Ectodermal cell (in vitro differentiated cells): ENCODE measurements at regions not wholly inside any gene's neighbourhood (a gene's known extent, or its start where the extent isn't known, plus 50 kb on each side); places are given as distances from the start of the nearest gene placed in this dataset.

Source experiments
- H3K27ac ChIP-seq: 2 replicates; pipeline ENCODE4 v1.7.0; 2013; ENCODE audit warnings: mild to moderate bottlenecking, low read depth, low read length; ENCODE audit not compliant: insufficient read depth, poor library complexity, severe bottlenecking
- H3K27me3 ChIP-seq: 2 replicates; pipeline ENCODE4 v1.7.0; 2013; ENCODE audit warnings: mild to moderate bottlenecking, low read length; ENCODE audit not compliant: insufficient read depth, control insufficient read depth, poor library complexity, severe bottlenecking
- H3K36me3 ChIP-seq: one replicate; pipeline ENCODE4 v1.7.0; 2013; ENCODE audit warnings: low read length; ENCODE audit not compliant: control insufficient read depth, insufficient read depth
- H3K4me1 ChIP-seq: one replicate; pipeline ENCODE4 v1.7.0; 2013; ENCODE audit warnings: low read length; ENCODE audit not compliant: control insufficient read depth, insufficient read depth
- H3K4me3 ChIP-seq: 2 replicates; pipeline ENCODE4 v1.7.0; 2013; ENCODE audit warnings: low read depth, low read length, control low read depth; ENCODE audit not compliant: insufficient read depth
- H3K9me3 ChIP-seq: 2 replicates; pipeline ENCODE4 v1.7.0; 2013; ENCODE audit warnings: mild to moderate bottlenecking, low read length, moderate library complexity; ENCODE audit not compliant: control insufficient read depth
- WGBS, 2 experiments: methylation state at CpG; one replicate each; pipeline ENCODE4 v1.1.7; 2013; ENCODE audit warnings: missing lambda C conversion rate in 2 of 2; 5-methylcytosine and 5-hydroxymethylcytosine counted together

DNA sequence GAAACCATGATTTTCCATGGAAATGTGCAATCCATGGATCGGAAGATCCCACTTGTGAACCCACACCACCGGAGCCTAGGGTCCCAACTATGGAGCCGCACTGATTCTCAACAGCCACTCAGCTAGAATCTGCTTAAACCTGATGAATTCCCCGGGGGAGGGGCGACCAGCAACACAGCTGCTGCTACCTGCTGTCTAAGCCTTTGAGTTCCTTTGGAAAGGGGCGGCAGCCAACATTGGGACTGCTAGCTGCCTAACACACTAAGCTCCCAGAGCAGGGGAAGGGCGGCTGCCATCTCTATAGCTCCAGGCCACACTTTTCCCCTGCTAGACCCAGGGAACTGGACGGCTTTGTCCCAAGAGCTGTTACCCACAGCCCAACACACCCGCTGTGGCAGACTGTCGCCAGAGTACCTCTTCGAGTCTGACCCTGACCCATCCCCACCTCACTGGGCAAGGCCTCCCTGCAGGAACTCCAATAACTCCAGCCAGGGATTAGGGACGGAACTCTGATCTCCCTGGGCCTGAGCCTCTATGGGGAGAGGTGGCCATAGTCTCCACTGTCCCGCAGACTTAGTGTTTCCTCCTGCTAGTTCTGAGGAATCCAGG lies 205.8 kb upstream of the SLC16A7 start:
- Histone ChIP-seq H3K36me3 (no peaks in the 10 kb centered on the region), H3K27me3 (no peaks in the 10 kb centered on the region), H3K27ac (no peak overlapping the region), H3K9me3 (no peaks in the 10 kb centered on the region), H3K4me1 (no peaks in the 10 kb centered on the region), H3K4me3 (no peak overlapping the region)
- 81 to 85% methylated on average over 13 of the region's 13 CpGs for WGBS, 2 experiments

DNA sequence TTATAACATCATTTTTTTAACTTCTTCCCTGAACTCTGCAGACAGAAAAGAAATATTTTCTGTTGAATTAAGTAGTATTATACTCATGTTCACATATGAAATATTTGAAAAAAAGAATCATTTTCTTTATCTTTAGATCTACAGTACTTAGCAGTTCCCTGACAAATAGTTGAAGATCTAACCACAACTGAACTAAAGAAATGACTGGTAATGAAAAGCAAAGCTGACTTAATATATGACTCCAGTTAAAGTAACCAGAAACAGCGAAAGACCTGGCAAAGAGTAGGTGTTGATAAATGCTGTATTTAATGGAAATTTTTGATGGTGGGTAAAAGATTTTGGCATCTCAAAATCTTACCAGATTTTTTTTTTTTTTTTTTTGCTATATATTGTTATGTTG lies 207.1 kb upstream of the SLC16A7 start:
- 94% methylated on average over 1 of the region's 1 CpG for WGBS, 2 experiments
- Histone ChIP-seq H3K9me3 (no peaks in the 10 kb centered on the region), H3K36me3 (no peaks in the 10 kb centered on the region), H3K4me1 (no peaks in the 10 kb centered on the region), H3K27me3 (no peaks in the 10 kb centered on the region), H3K27ac (no peak overlapping the region), H3K4me3 (no peak overlapping the region)

DNA sequence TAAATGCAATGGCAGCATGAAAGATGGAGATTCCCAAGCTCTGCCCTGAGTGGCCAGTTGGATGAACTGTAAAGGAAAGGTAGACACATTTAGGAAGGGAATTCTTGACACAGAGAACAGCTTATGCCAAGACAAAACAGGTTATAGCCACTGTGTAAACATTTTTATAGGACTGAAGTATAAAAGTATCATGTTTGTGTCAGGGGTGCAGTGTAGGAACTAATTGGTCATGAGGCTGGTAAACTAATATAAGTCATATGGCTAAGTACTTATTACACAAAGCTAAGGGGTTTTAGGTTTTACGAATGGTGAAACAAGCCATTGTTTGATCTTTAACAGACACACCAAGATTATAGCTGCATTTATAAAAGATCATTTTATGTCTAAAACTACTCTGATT lies 207.7 kb upstream of the SLC16A7 start:
- Histone ChIP-seq H3K36me3 (no peaks in the 10 kb centered on the region), H3K27ac (no peak overlapping the region), H3K9me3 (no peaks in the 10 kb centered on the region), H3K4me1 (no peaks in the 10 kb centered on the region), H3K4me3 (no peak overlapping the region), H3K27me3 (no peaks in the 10 kb centered on the region)
- 90% methylated on average over 1 of the region's 1 CpG; no CpG with 5 or more reads in 1 of the 2 experiments for WGBS, 2 experiments

DNA sequence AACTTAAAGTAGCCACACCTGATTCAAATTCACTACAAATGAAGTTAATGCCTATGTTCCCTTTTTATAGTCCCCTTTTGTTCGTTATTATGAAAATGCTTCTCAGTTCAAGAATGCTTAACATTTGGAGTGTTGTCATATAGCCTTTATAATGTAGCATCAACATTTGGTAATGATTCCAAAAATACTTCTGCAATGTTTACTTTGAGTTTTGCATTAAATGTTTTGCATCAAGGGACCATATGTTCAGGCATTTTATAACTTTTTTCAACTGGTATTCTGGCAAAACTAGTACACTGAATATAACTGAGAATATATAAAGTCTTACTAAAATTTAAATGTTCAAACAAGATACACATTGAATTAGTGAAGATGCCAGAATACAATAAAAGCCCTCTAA lies 209.6 kb upstream of the SLC16A7 start:
- no peaks in the 10 kb centered on the region for H3K27me3 ChIP-seq
- WGBS, 2 experiments = 100% methylated on average over 1 of the region's 1 CpG; no CpG with 5 or more reads in 1 of the 2 experiments
- no peaks in the 10 kb centered on the region for H3K9me3 ChIP-seq
- no peaks in the 10 kb centered on the region for H3K36me3 ChIP-seq
- no peak overlapping the region for H3K27ac ChIP-seq
- H3K4me1 ChIP-seq = no peaks in the 10 kb centered on the region
- H3K4me3 ChIP-seq = no peak overlapping the region

DNA sequence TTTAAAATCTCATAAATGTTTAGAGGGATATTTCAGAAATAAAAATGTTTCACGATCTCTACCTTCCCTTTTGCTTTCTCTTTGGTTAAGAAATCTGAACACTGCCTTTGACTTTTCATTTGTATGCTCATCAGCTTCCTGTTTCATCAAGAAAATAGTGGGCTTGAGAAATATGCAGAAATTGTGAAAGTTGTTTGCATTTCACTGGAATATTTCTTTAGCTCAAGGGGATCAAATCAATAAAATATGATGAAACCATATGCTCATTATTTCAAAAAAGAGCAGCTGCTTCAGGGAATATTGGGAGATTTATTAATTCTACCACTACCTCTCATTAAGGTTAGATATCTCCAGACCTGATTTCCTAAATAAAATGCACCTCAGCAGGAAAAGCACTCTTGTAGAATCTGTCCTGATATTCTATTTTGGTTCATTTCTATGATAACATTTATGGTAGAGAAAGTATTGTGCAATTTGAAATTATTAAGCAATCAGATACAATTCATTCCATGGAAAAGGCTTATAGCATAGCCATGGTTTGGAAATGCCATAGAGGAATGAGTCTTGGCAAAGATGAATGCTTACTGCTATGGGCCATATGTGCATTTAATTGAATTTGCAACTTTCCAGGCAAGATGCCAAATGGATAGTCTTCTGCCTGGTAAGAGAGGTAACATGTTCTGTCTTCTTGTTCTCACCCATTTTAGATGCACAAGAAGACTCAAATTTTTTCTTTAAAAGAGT lies 212.6 kb upstream of the SLC16A7 start:
- no peak overlapping the region for H3K27ac ChIP-seq
- WGBS, 2 experiments = 91 to 100% methylated on average over 1 of the region's 1 CpG

DNA sequence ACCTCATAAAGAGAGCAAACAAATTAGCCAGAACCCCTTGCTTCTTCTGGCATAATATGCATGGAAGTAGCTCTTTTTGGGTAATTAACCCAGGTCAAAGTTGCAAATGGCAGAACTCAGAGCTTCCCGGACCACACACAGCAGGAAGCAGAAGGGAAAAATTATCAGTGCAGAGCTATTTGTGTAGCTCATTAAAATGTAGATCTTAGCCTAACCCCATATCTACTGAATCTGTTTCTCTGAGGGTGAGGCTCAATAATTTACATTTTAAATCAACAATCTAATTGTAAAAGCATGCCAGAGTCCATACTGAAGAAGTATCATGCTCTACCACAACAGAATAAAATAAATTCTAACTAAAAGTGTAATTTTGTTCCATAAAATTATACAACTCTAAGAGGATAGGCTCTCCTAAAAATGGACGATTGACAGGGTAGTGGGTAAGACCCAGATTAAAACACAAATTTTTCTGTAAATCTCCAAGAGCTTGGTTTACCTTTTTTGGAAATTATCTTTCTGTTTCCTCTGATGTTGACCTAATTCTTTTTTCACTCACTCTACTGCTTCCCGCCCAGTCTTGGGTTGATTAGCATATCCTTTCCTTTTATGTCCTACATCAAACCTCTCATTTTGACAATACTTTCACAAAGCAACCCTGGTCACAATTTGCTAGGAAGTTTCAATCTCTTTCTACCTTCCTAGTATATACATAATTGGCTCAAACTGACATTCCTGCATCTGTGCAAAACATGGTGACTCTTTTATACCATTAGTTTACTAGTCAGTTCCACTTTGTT lies 213.3 kb upstream of the SLC16A7 start:
- Histone ChIP-seq H3K4me3 (no peak overlapping the region), H3K4me1 (no peaks in the 10 kb centered on the region), H3K27me3 (no peaks in the 10 kb centered on the region), H3K27ac (no peak overlapping the region), H3K36me3 (no peaks in the 10 kb centered on the region), H3K9me3 (no peaks in the 10 kb centered on the region)
- 63 to 67% methylated on average over 3 of the region's 3 CpGs for WGBS, 2 experiments

More for the DNA sequence above, 212.6 kb upstream of the SLC16A7 start:
- Histone ChIP-seq H3K4me3 (no peak overlapping the region), H3K36me3 (no peaks in the 10 kb centered on the region), H3K9me3 (no peaks in the 10 kb centered on the region), H3K27me3 (no peaks in the 10 kb centered on the region), H3K4me1 (no peaks in the 10 kb centered on the region)

DNA sequence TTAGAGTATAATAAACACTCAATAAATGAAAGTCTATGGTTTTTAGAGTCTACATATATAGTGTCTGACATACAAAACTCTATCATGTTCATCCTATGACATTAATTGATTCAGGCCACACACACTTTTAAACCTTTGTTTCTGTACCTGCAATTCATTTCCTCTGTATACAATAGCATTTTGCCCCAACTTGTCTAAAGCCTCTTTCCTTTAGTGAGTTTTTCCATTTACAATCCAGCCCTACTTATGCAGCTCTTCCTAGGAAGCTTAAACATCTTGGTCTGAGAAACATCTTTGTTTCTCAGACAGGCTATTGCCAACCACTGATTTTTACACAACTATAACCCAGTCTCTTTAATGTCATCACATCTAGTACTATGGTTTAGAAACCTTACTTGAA lies 214.7 kb upstream of the SLC16A7 start:
- Histone ChIP-seq H3K27ac (no peak overlapping the region), H3K27me3 (no peaks in the 10 kb centered on the region), H3K9me3 (no peaks in the 10 kb centered on the region), H3K4me1 (no peaks in the 10 kb centered on the region), H3K36me3 (no peaks in the 10 kb centered on the region), H3K4me3 (no peak overlapping the region)

DNA sequence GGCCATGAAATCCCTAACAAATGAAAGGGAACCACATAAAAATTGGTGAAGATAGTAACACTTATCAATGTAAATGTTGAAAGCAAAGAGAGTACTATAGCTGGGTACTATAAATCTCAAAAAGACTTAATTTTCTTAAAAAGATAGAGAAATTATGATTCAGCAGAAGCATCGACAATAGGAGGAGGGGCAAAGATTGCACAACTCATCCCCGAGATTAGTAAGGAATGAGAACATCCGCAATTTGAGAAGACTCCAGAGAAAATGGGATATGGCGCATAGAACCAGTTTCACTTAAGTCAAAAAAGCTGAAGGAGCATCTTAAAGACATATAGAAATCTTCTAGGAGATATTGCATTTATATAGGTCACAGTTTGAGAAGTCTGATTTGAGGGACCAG lies 220.2 kb upstream of the SLC16A7 start:
- no peaks in the 10 kb centered on the region for H3K36me3 ChIP-seq
- no peaks in the 10 kb centered on the region for H3K9me3 ChIP-seq
- no peak overlapping the region for H3K27ac ChIP-seq
- H3K4me1 ChIP-seq = no peaks in the 10 kb centered on the region
- H3K4me3 ChIP-seq = no peak overlapping the region
- no peaks in the 10 kb centered on the region for H3K27me3 ChIP-seq
- 93 to 96% methylated on average over 4 of the region's 4 CpGs for WGBS, 2 experiments

DNA sequence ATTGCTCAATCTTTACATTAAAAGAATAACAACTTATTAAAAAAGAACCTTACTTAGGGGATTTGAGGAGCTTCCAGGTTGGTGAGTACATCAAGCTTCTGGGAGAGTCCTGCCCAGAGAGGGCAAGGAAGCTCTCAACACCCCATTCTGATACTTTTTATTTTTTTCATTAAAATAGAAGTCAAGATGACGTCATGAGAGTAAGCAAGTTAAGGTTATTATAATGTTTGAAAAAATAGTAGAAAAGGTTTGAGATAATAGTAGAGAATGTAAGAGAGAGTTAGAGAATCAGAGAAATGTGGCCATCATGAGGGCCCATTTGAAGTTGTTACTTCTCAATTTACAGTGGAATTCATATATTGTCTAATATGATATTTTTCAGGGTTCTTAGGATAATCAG lies 221.0 kb upstream of the SLC16A7 start:
- WGBS, 2 experiments = 88 to 100% methylated on average over 1 of the region's 1 CpG
- Histone ChIP-seq H3K36me3 (no peaks in the 10 kb centered on the region), H3K4me3 (no peak overlapping the region), H3K27me3 (no peaks in the 10 kb centered on the region), H3K4me1 (no peaks in the 10 kb centered on the region), H3K9me3 (no peaks in the 10 kb centered on the region), H3K27ac (no peak overlapping the region)

DNA sequence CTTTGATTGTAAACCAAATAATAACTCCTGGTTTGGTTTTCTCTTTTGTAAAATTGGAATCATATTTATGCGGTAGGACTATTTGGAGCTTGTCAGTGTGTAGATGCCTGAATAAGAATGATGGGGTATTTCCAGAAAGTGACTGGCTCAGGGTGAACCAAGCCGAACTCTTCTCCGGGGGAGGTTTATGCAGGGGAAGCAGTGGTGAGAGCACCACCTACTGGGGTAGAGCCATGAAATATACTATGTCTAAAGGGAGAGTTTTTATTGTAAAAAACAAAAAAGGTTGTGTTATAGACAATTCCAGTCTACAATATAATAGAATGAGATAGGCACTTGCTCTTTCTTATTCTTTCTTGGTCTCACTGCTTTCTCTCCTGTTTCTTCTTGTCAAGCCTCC lies 222.9 kb upstream of the SLC16A7 start:
- H3K27ac ChIP-seq = no peak overlapping the region
- H3K27me3 ChIP-seq = no peaks in the 10 kb centered on the region
- no peak overlapping the region for H3K4me3 ChIP-seq
- H3K36me3 ChIP-seq = no peaks in the 10 kb centered on the region
- no peaks in the 10 kb centered on the region for H3K9me3 ChIP-seq
- WGBS, 2 experiments = 50 to 61% methylated on average over 3 of the region's 3 CpGs
- no peaks in the 10 kb centered on the region for H3K4me1 ChIP-seq
